ENCODE measurements at regions not wholly inside any gene's neighbourhood (a gene's known extent, or its start where the extent isn't known, plus 50 kb on each side); places are given as distances from the start of the nearest gene placed in this dataset.

GRCh38 chr18:40179729-40180461 is 1775.1 kb upstream of the PIK3C3 start:
- TF ChIP-seq EGR1 (IDR thresholded peaks at IDR 0.05; ENCODE audit: borderline replicate concordance in 1 of 2, low read depth in 2 of 2, low read length in 2 of 2) (no peak), IKZF1 (conservative IDR thresholded peaks at IDR 0.05) (no peak), POLR2AphosphoS5 (IDR thresholded peaks at IDR 0.05; ENCODE audit: low read length) (no peak)

Measured in GM12878 (cell line).